ENCODE measurements at regions not wholly inside any gene's neighbourhood (a gene's known extent, or its start where the extent isn't known, plus 50 kb on each side); places are given as distances from the start of the nearest gene placed in this dataset.

DNA sequence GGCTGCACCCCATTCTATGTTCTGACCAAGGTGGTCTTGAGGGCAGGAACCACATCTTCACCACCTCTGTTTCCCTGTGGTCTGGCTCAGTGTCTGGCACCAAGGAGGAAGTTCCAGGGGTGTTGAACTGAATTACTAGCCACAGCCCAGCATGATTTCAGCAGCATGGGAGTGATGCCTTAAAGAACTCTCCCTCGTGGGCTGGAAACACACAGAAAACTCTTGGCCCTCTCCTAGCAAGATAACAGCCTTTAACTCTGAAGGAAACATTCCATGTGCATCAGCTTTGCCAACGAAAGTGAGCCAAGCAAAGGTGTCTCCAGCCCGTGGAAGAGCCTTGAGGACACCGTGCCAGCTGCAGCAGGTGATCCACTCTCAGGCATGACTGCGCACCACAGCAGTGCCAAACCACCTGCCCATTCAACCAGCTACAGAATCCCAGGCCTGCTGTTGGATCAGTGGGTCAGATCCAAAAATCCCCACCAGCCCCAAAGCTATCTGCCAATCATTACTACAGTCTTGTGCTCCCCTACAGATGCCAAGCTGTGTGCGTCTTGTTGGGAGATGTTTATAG, 124.8 kb downstream of the TTC32 start:
- no peak for FAIRE-seq

DNA sequence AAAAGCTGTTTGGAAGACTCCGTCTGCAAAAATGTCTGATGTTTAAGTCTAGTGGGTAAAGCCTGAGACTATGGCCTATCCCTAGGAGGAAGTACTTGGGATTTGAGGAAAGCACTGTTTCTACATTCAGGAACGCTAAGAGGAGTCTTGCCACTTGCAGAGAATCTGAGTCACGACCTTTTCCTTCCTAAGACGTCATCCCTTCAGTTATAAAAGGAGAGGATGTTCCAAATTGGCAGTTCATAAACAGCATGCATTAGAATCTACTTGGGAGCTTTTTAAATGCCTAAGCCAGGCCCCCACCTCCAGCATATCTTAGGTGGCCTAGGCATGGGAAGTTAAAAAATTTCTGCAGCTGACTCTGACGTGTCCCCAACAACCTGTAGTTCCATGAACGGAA, 125.9 kb downstream of the TTC32 start:
- FAIRE-seq = no peak

DNA sequence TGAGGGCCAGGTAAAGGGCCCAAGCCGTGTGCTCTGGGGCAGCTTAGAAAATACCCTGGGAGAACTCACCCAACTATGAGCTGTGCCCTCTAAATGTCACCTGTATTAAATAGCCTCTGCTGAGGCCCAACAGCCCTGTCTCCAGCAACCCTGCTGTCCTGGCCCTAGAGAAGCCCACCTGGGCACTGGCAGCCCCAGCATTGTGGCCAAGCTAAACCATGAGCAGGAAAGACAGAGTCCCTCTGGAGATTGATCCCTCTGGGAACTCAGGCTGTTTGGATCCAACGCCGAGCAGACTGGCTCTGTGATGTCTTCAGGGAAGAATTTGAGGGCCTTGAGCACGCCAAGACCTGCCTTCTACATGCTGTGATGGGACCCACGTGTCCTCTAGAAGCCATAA, 126.5 kb downstream of the TTC32 start:
- no peak for FAIRE-seq

DNA sequence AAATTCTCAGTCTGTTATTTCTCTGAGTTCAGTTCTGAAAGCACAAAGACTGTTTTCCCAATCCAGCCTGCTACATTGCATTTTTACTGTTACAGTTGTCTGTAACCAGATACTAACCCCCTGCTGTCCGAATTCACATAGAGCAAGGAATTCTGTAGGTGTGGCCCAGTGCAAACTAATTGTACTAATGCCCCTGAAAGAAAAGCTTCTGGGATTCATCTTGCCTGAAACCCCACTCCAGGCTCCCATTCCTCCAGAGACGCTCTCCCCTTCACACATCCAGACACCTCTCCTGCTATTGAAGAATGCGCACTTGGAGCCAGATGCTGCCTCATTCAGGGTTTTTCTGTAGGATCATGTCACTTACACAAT, 127.0 kb downstream of the TTC32 start:
- no peak for FAIRE-seq

DNA sequence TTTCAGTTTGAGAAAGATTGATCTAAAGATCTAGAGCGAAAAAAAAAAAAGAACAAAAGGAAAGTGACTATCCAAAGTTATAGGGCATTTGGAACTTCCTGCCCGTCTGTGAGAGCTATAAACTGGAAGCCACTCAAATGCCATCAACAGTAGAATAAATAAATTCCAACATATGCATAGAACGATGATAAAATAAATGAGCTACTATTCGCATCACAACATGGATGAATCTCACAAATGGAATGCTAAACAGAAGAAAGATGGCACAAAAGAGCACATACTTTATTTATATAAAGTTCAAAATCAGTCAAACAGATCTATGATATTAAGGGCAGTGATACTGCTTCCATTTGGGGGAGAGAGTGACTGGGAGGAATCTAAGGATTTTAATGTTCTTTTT, 128.8 kb downstream of the TTC32 start:
- no peak for FAIRE-seq

DNA sequence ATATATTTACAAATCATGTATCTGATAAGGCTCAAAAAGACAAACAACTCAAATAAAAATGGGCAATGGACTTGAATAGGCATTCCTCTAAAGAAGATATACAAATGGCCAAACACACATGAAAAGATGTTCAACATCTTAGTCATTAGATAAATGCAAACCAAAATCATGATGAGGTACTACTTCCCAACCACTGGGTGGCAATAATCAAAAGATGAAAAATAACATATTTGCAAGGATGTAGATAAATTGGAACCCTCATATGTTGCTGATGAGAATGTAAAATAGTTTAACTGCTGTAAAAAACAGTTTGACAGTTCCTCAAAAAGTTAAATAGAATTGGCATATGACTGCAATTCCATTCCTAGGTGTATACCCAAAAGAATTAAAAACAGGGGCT, 132.3 kb downstream of the TTC32 start:
- FAIRE-seq = peak; percentile 66

DNA sequence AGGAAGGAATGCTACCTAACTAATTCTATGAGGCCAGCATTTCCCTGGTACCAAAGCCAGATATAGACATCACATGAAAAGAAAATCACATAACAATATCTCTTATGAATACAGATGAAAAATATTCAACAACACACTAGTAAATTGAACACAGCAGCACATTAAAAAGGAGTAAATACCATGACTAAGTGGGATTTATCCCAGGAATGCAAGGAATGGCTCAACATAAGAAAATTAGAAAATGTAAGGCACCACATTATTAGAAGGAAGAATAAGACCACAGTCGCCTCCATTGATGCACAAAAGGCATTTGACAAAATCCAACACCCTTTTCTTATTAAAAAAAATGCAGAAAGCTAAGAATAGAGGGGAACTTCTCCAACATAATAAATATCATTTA, 133.9 kb downstream of the TTC32 start:
- FAIRE-seq = no peak

DNA sequence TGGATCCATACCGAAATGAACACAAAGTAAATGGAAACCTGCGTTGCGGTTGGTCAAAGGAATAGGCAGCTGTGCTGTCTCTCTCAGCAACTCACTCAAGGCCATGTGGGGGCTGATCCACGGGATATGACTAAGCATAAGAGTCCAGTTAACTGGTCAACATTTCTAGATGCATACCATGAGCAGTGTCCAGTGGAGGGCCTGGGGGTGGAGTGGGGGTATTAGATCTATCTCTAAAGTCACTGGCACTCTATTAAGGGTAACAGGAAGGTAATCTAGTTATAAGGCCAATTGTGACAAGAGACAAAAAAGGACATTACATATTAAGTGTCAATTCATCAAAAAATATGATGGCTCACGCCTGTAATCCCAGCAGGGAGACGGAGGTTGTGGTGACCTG, 136.8 kb downstream of the TTC32 start:
- FAIRE-seq = no peak

DNA sequence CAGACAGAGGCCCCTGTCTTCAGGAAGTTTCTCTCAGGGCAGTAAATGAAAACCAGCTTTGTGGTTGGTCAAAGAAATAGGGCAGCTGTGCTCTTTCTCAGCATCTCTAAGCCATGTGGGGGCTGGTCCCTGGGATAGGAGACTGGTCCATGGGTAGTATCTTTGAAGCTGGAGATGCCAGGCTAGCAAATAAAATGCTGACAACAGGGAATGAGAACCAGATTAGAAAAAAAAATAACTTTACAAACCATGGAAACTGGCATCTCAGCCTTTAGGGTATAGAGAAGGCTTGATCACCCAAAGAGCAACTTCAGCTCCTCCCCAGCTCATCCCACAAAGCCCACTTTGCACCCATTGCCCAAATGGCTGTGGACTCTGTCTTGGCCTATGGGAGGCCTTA, 138.1 kb downstream of the TTC32 start:
- FAIRE-seq = no peak

DNA sequence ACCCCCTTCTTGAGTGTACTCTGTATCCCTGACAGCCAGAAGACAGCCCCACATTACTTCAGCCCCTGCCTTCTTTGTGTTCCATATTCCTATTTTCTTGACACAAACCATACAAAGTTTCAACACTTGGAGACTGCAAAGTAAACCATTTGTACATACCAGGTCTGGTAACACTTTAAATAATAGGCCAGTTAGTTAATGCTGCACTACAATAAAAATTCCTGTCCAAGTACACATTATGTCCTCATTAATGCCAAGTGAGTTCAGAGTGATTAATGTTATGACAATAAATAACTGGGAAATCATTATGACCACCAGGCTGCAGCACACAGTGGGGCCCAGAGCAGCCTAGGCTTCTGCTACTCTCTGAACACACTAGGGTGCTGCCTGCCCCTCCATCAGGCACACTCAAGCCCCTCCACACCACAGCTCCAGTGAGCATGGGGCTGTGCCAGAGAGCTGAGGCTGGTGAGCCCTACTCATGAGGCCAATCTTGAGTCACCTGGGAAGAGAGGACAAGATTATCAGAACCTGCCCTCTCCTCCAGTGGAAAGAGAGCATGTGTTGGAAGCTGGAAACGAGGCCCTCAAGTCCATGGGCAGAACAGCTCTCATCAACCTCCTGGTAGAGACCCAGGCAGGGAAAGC, 138.7 kb downstream of the TTC32 start:
- no peak for FAIRE-seq

DNA sequence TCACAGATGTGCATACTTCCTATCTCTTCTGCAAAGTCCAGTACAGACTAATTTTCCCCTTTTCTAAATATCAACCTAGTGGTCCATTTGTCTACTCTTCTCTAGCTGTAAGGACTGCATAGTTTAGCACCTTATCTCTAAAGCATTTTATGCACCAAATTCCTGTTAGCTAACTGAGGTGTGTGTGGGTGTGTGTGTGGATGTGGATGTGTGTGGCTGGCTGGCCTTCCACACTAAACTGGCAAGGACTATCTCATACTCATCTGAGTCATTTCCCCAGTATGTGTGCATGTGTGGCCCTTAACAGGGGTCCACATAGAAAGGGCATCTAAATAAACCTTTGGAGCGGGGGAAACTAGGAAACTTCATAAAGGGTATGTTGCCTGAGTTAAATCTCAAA, 139.6 kb downstream of the TTC32 start:
- no peak for FAIRE-seq

DNA sequence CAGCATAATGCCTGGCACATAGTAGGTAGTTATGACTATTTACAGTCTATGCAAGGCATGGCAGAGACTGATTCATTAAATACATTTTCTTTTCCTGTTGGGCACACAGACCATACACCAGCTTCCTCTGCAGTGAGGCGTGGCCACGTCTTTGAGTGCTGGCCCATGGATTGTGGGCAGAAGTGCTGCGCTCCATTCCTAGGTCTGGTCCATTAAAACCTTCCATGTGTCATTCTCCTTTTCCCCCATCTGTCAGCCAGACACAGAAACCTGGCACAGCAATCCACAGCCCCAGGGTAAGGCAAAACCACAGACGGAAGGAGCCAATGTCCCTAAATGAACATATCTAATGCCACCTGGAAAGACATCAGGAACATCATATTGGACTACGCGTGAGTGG, 141.9 kb downstream of the TTC32 start:
- FAIRE-seq = no peak

DNA sequence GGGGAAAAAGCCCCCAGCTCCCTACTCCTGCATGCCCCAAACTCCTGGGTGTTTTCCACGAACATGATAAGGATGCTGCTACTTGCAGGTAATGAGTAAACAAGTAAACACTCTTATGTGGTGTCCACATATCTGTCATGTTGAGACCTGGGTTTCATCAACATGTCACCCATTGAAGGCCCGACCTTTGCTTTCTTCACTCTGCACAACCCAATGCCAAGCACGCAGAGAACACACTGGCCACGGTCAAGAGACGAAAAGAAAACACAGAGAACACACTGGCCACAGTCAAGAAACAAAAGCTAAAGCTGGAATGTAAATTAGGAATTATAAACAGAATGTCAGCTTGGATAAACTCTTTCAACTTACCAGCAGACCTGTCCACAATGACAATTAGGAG, 143.1 kb downstream of the TTC32 start:
- no peak for FAIRE-seq

DNA sequence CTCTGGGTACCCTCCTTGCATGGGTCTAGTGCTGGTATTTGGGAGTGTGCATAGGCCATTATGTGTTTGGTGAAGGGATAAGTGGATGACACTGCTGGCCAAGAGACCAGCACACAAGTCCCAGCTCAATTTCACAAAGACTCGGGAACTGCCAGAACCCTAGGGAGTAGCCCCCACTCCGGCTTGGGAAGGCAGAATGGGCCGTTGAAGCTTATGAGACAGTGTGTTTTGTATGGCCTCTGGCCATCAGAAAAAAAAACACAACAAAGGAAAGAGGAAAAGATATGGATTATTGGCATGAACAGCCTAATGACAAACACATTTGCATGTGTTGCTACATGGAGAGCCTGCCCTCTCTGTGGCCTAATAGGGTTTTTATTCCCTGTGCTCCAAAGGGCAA, 144.2 kb downstream of the TTC32 start:
- FAIRE-seq = no peak

DNA sequence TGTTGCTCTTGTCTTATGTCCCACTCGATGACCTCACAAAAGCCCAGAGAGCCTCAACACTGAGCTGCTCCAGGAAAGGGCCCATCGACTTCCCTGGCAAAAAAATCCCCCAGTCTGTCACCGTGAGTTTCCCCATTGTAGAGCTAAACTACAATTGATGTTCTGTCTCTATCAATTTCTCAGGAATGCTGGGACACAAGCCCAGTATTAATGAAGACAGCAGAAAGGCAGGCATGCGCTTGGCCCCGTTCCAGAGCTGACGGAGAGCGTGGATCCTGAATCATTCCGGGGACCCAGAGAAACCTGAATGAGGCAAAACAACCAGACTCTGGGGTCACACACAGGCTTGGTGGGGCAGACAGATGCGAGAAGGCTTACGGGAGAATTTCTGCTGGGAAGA, 146.9 kb downstream of the TTC32 start:
- FAIRE-seq = no peak

DNA sequence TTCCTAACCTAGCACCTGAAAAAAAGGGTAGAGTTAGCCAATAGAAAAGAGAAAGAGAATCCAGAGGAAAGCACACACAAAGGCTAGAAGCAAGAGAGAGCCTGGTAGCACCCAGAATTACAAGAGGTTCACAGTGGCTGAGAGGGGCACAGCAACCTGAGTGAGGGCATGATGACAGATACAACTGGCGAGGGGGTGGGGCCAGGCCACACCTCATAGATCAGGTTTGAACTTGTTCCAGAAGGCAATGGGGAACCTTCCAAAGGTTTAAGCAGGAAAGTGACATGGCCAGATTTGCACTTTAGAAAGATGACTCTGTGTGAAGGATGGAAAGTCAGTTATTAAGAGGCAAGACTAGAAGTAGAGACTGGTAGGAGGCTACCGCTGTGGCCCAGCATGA, 148.0 kb downstream of the TTC32 start:
- FAIRE-seq = no peak

DNA sequence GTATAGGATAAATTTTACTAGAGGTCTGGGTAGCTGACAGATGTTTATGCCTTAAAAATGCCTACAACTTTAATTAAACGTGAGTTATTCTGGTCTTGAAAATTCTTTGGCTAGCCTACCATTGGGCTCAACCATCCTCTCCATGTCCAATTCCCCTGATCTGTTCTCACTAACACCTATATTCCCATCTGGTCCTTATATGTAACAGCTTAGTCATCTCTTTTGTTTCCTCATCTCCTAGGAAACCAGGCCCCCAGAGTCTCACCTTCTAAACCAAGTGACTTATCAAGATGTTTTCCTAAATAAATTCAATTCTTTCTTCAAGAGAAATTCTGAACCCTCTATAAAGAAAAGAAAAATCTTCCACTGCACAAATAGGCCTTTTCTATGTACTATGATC, 148.5 kb downstream of the TTC32 start:
- no peak for FAIRE-seq

DNA sequence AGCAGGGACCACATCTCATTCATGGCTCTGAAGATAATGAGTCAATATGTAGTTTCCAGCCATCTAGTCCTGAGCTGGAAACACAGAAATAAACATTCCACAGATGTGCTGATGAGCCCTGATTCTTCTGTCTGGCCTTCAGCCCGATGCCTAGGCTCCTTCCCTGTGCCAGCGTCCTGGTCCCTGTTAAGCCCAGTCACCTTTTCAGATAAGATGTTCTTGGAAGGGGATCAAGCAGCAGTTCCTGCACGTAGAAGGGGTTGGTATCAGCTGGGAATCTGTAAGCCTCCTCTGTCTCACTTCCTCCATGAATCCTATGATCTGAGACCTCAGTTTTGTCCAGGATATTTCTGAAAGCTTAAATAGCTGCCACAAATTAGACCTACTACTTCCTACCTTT, 149.3 kb downstream of the TTC32 start:
- no peak for FAIRE-seq

DNA sequence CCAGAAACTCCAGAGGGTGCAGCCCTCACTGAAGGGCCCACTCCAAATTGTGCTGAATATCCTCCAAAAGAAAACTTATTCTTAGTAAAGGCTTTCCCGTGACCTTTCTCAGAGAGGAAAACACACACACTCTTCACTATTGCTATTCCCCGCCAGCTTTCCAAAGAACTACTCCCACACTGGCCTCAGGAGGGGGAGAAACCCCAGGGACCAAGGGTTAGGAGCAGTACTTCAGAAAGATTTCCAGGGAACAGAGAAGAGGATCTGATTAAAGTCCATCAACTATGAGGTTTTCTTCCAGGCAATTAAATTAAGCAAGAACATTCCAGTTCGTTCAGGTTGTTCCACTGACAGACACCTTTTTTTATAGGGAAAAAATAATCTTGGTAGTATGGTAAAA, 150.2 kb downstream of the TTC32 start:
- FAIRE-seq = no peak

DNA sequence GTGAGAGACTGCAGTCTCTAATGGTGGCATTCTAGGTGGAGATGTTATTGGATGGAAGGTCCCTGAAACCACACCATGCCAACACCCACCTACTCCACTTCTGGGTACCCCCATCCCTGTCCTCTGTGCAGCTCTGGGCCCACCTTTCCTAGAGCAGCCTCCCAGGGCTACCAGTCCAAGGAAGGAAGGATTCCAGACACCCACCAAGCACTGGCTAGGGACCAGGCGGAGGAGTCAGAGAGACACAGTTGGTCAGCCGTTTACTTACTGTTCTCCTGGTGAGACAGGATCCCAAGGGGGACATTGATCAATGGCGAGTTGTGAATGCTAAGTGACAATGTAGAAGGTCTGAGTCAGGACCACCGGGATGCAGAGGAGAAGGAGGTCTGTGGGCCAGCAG, 151.6 kb downstream of the TTC32 start:
- no peak for FAIRE-seq

DNA sequence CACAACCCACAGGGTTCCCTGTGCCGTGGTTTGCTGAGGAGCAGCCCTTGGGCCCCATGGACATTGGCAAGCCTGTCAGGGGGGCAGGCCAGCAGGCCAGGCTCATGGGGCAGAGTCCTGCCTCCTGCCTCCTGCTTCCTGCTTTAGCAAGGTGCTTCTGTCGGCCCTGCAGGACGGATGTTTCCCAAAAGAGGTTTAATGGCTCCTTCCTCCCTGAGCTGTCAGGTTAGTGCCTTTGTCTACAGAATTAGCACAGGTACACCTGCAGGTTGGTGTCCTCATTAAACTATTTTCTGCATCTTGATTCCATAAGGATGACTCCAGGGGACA, 152.3 kb downstream of the TTC32 start:
- FAIRE-seq = no peak

DNA sequence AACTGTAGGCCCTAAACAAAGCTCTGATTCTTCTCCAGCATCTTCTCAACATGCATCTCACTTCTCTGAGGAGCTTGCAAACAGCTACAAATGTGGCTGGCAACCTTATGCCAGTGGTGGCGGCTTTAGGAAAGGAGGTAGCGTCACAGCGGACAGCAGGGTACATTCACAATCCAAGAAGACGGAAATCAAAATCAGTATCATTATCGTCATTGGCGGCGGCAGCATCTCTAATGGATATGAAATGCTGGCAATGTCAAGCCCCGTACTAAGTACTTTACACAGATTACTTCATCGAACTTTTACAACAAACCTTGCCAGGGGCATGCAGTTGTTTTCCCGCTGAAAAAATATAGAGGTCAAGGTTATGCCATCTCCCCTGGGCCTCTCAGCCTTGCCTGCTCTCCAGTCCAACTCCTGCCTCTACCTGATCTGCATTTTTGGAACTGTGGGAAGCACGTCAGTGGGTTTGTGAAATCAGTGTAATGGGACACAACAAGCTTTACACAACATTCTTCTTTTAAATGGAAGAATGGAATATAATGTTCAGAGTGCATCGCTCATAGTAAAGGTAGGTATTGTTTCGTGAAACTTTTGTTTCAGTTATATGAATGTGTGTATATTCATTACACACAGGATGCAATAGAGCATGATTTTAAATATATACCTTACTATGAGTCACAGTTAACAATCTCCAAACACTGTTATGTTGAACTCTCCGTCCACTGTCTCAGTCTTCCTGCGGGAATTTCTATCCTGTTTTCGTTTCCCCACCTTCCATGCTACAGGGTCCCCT, 152.9 kb downstream of the TTC32 start:
- no peak for FAIRE-seq

DNA sequence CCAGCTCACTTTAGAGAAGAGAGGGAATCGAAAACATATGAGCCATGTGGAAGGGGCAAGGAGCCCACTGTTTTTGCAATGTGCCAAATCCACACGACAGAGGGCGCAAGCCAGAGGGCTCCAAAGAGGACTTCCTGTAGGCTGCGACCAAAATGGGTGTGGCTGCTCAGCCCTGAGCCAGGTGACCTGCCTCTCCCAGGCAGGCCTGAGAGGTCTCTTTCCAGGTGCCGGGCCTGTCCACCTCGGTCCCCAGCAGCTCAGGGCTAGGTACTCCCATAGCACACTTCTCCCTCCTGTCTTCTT, 153.8 kb downstream of the TTC32 start:
- FAIRE-seq = no peak

DNA sequence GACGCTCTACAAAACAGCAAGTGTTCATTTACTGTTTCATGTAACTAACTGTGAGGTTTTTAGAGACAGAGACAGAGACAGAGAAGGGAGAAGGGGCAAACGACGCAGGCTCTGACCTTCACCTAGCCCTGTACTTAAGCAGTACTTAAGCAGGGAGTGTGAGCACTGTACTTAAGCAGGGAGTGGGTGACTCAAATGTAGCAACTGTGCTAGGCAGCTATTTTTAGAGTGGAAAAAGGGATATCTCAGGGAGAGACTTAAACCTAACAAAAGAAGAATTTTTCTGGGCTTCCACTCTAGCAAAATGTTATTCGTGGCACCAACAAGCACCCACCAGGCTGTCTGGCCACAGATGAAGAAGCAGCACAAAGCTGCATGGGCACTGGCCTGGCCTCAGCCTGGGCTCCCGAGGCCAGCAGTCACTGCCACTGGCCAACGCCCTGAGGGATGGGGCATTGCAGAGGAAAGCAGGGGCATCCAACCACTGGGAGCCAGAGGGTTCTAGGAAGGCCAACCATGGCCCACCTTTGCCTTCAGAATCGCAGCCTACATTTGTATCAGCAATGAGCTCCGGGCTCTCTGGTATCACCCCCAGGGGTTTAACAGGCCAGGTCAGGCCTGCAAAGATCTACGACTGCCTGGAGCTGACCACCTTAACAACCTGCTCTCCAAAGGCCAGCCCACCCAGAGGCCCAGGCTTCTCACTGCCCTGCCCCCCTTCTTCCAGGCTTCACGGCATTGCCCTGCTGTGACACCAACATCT, 154.3 kb downstream of the TTC32 start:
- no peak for FAIRE-seq

All from A204.1 (cell line).